ENCODE measurements at regions not wholly inside any gene's neighbourhood (a gene's known extent, or its start where the extent isn't known, plus 50 kb on each side); places are given as distances from the start of the nearest gene placed in this dataset.

- BruUV-seq (replicated peaks), result no TSS peak
- TF ChIP-seq CTCF (conservative IDR thresholded peaks at IDR 0.05; ENCODE audit: low read depth, low read length) (no peak), EZH2 (IDR thresholded peaks at IDR 0.05; ENCODE audit: borderline replicate concordance, low read depth, low read length, poor library complexity, severe bottlenecking) (no peak)
- Histone ChIP-seq H3K36me3 (ENCODE audit: insufficient read depth, low read length, poor library complexity, severe bottlenecking) (no peaks in the 10 kb centered on the region), H3K27me3 (replicated peaks; ENCODE audit: insufficient read depth, low read depth, low read length, poor library complexity) (no peaks in the 10 kb centered on the region), H3K27ac (ENCODE audit: low read depth, low read length, poor library complexity, severe bottlenecking) (no peak overlapping the region), H3K4me1 (ENCODE audit: insufficient read depth, low read length, poor library complexity, severe bottlenecking) (no peaks in the 10 kb centered on the region), H3K9me3 (ENCODE audit: low read depth, low read length, poor library complexity, severe bottlenecking) (no peaks in the 10 kb centered on the region), H3K4me3 (ENCODE audit: low read depth, low read length, poor library complexity, severe bottlenecking) (no peak overlapping the region)
- ChIA-PET CTCF (no interaction called here), POLR2A (ENCODE audit: low non-redundant PET) (no interaction called here)
- intact Hi-C loops (cut with micrococcal nuclease; ENCODE audit: unreplicated experiment), result no loop called here
- no peak for DNase-seq (ENCODE audit: low spot score)
Measured at GRCh38 chr18:60111525-60111924, 211.7 kb downstream of the PMAIP1 start.

GRCh38 chr18:60110836-60111235, 211.0 kb downstream of the PMAIP1 start:
- BruUV-seq (replicated peaks), result no TSS peak
- no peak for DNase-seq (ENCODE audit: low spot score)
- TF ChIP-seq EZH2 (IDR thresholded peaks at IDR 0.05; ENCODE audit: borderline replicate concordance, low read depth, low read length, poor library complexity, severe bottlenecking) (no peak), CTCF (conservative IDR thresholded peaks at IDR 0.05; ENCODE audit: low read depth, low read length) (no peak)
- ChIA-PET CTCF (no interaction called here), POLR2A (ENCODE audit: low non-redundant PET) (no interaction called here)
- no peaks in the 10 kb centered on the region for H3K9me3 ChIP-seq (ENCODE audit: low read depth, low read length, poor library complexity, severe bottlenecking)
- intact Hi-C loops (cut with micrococcal nuclease; ENCODE audit: unreplicated experiment), result no loop called here
- no peaks in the 10 kb centered on the region for H3K36me3 ChIP-seq (ENCODE audit: insufficient read depth, low read length, poor library complexity, severe bottlenecking)
- no peak overlapping the region for H3K27ac ChIP-seq (ENCODE audit: low read depth, low read length, poor library complexity, severe bottlenecking)
- H3K4me1 ChIP-seq (ENCODE audit: insufficient read depth, low read length, poor library complexity, severe bottlenecking), result no peaks in the 10 kb centered on the region
- H3K4me3 ChIP-seq (ENCODE audit: low read depth, low read length, poor library complexity, severe bottlenecking), result no peak overlapping the region
- H3K27me3 ChIP-seq (replicated peaks; ENCODE audit: insufficient read depth, low read depth, low read length, poor library complexity), result no peaks in the 10 kb centered on the region

- DNase-seq (ENCODE audit: low spot score), result no peak
- no peaks in the 10 kb centered on the region for H3K9me3 ChIP-seq (ENCODE audit: low read depth, low read length, poor library complexity, severe bottlenecking)
- H3K4me3 ChIP-seq (ENCODE audit: low read depth, low read length, poor library complexity, severe bottlenecking), result no peak overlapping the region
- peaks cover 5% of the 10 kb centered on the region for H3K27me3 ChIP-seq (replicated peaks; ENCODE audit: insufficient read depth, low read depth, low read length, poor library complexity)
- H3K27ac ChIP-seq (ENCODE audit: low read depth, low read length, poor library complexity, severe bottlenecking), result no peak overlapping the region
- CTCF ChIA-PET, result no interaction called here
- POLR2A ChIA-PET (ENCODE audit: low non-redundant PET), result no interaction called here
- no peak for TF ChIP-seq EZH2 (IDR thresholded peaks at IDR 0.05; ENCODE audit: borderline replicate concordance, low read depth, low read length, poor library complexity, severe bottlenecking)
- no peak for TF ChIP-seq CTCF (conservative IDR thresholded peaks at IDR 0.05; ENCODE audit: low read depth, low read length)
- no peaks in the 10 kb centered on the region for H3K4me1 ChIP-seq (ENCODE audit: insufficient read depth, low read length, poor library complexity, severe bottlenecking)
- no TSS peak for BruUV-seq (replicated peaks)
- intact Hi-C loops (cut with micrococcal nuclease; ENCODE audit: unreplicated experiment), result no loop called here
- H3K36me3 ChIP-seq (ENCODE audit: insufficient read depth, low read length, poor library complexity, severe bottlenecking), result no peaks in the 10 kb centered on the region
Measured at GRCh38 chr18:60100778-60101177, 201.0 kb downstream of the PMAIP1 start.

All from A673 (cell line).